GM21723 (cell line): ENCODE measurements at regions not wholly inside any gene's neighbourhood (a gene's known extent, or its start where the extent isn't known, plus 50 kb on each side); places are given as distances from the start of the nearest gene placed in this dataset.
"Not testable (repeated sequence)": the region's sequence is repeated elsewhere in the genome, so short reads cannot be mapped to it uniquely, and the experiment has no call there.

Source experiments
- ATAC-seq: cut with Tn5 transposase; IDR thresholded peaks from one replicate; pipeline ENCODE4 v1.9.1; 2021; ENCODE audit warnings: mild to moderate bottlenecking, moderate library complexity; ENCODE audit not compliant: unreplicated experiment

DNA sequence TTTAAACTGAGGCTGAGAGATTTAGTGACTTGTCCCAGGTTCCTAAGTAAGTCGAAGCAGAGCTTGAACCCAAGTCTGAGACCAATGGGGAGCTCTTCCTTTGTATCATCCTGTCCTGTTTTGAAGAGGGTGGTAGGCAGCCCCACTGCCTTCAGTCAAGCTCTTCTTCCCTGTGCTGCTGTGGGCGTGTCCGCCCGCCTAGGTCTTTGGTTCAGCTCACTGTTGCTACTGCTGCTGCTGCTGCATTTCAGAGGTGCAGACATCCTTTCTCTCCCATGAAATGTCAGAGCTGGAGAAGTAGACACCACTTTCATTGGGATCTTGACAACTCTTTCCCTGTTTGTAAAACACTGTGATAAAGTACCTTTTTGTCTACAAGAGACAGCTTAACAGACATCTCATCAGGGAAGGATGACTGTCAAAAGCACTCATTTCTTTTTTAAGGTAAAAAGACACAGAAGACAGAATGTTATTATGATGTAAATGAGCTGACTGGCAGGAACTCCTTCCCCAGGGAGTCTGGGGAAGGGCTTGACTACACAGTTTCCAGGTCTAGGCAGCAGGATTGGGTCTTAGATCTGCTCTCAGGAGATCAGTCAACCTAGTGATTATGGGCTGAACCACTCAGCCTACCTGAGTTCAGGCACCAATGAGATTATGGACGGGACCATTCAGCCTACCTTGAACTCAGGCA lies 91.7 kb upstream of the TRIB2 start:
- no peak for ATAC-seq

DNA sequence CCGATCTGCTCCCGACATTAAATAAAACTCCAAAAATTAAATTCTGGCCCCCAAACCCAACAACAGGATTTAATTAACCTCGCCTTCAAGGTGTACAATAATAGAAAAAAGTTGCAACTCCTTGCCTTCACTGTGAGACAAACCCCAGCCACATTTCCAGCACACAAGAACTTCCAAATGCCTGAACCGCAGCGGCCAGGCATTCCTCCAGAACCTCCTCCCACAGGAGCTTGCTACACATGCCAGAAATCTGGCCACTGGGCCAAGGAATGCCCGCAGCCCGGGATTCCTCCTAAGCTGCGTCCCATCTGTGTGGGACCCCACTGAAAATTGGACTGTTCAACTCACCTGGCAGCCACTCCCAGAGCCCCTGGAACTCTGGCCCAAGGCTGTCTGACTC lies 88.2 kb upstream of the TRIB2 start:
- ATAC-seq, result not testable (repeated sequence)

DNA sequence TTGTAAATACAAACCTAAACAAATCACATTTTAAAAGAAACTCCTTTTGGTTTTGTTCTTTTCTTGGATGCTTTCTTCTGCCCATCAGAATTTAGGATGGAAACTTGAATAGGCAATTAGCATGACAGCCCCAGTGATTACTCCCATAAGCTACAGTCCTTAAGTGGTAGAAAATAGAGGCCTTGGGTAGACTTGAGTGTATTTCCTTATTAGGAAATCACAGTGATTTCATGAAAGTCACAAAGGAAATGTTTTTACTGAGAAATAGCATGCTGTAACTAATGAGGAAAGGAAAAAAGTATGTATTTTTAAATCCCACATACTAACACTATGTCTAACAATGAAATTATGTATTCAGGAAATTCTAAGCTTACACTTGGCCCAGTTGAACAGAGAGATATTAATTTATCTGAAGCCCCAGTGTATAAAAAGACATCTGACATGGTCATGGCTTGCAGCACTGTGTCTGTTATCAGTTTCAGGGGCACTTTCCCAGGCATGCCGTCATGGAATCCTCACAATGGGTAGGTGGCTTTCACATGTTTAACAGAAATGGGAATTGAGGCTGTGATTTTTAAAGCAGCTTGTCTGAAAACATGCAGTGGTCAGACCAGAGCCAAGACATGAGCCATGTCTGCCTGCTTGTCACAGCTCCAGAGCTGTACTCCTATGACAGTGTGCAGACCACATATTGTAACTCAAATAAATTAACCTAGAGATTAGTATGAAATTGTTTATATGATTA lies 79.7 kb upstream of the TRIB2 start:
- ATAC-seq, result no peak

DNA sequence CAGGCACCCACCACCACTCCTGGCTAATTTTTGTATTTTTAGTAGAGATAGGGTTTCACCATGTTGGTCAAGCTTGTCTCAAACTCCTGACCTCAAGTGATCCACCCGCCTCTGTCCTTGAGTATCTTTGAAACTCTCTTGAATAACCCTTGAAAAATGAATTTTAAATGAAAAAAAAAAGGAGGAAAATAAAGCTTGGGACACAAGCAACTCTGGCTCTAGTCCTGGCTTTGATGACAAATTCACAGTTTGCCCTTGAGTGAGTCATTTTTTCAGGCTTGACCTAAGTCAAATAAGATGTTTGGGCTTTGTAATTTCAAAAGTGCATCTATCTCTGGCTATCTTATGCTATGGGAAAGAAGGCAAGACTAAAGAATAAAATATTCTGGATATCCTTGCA lies 79.0 kb upstream of the TRIB2 start:
- no peak for ATAC-seq

DNA sequence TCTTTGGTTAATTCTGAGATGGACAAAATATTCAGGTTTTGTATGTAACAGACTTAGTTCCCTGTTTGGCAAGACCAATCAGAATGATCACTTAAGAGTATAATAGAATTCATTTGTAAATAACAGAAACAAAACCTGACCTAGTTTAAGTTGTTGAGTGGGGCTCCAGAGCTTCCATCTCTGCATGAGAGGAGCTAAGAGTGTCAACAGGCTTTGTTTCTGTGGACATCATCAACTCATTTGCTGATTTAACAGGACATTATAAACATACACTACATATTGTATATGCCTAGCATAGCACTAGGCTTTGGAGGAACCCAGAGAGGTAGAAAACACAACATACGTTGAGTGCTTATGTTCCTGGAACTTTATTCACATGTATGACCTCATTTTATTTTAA lies 75.3 kb upstream of the TRIB2 start:
- no peak for ATAC-seq

DNA sequence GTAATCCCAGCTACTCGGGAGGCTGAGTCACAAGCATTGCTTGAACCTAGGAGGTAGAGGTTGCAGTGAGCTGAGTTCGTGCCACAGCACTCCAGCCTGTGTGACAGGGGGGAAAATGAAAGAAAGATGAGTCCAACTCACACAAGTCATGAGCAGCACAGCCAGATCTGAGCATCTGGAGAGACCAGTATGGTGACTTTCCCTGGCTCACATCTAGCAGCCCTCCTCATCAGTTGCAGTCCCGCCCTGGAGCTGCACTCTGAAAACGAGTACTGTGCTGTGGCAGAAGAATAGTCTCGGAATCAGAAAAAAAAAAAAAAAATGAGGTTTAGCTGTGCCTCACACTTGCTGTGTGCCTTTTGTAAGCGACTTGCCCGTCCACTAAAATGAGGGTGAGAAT lies 74.4 kb upstream of the TRIB2 start:
- ATAC-seq, result no peak

DNA sequence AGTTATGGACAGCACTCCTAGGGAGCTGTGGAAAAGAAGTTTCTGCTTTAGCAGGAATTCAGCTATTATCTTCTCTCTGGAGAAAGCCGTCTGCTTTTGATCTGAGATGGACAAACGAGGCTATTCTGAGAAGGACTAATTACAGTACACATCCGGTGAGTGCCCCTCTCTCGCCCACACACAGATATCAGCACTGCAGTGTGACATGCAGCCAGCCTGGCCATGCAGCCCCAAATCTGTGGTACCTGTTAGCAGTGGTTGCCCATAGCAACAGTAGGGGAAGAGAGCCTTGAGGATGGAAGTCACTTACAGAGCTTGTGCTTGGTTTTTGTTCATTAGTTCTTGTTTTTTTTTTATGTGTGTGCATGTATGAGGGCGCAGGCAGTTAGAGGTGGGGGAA lies 73.9 kb upstream of the TRIB2 start:
- ATAC-seq, result no peak

DNA sequence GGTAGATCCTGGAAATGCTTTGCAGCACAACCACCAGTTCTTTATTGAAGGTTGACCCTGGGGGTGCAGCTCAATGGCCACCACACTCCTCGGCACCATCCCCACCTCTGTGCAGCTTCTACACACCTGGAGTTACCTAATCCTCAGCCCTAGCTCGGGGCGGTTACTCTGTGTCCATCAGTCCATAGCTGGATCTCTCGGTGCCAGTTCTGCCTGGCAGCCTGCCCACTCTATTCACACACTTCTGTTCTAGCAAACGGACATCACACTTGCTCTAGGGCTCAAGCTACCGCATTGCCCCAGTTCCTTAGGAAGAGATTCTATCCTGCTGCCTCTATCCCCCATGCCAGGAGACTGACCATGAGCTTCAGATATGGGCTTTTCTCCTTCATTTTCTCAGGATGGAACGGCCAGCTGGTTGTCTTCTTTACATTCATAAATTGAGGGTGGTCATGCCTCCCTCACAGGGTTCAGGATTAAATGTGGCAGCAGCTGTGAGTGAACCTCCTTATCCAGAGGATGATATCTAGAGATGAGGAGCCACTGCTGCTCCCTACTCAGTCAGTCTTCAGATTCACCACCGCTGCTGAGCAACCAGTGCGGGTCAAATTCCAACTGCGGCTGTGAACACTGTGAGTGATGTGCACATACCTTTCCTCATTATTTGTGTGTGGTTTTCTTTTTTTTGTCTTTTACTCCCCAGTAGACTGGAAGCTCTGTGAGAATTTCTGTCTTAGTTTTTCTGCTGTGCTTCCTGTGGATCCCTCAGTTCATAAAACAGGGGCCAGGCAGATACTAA lies 66.9 kb upstream of the TRIB2 start:
- no peak for ATAC-seq

DNA sequence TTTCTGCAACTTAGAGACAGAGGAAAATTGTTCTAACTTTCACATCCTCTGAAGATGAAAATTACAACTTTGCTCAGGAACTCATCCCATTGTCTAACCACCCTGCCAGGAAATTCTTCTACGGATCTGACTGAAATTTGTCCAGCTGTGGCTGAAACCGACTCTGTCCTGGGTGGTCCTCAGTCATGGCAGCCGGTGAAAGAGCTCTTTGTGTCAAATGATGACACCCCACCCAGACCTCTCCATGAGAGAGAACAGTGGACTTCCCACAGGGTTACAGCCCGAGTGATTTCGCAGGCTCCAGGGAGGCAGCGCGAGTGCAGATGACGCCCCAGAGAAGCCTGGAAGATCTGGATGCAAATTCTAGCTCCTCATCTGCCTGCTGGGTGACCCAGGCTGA lies 65.1 kb upstream of the TRIB2 start:
- no peak for ATAC-seq

DNA sequence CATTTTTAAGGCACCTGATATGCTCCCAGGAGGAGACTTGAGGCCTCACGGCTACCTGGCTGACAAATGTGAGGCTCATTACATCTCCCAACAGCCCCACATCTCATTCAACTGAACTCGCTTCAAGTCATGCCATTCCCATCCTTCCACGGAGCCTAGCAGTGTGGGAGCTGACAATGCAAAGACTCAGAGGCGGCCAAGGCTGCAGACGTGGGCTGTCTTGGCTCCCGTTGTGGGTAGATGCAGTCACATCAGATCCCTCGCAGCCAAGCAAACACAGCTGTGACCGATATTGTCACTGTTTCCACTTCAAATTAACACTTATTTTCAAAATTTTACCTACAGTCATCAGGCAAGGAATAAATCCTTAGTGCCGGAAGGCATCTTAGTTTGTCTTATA lies 64.0 kb upstream of the TRIB2 start:
- ATAC-seq, result no peak

DNA sequence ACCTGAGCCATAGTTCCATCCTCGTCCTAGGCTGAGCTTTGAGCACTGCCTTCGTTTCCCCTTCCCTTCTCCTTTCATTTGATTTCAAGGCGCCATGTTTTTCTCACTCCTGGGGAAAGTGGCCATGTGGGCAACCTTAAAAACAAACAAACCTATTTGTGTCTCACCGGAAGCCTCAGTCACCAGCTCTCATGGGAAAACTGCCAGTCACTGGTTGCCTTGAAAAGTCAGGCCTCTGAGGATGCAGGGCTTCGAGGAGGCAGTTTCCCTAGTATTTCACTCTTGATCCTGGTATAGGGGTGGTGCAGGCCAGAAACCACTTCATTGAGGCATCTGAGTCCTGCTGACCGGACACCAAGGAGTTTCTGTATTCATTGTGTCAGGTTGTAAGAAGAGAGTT lies 59.2 kb upstream of the TRIB2 start:
- ATAC-seq, result no peak

DNA sequence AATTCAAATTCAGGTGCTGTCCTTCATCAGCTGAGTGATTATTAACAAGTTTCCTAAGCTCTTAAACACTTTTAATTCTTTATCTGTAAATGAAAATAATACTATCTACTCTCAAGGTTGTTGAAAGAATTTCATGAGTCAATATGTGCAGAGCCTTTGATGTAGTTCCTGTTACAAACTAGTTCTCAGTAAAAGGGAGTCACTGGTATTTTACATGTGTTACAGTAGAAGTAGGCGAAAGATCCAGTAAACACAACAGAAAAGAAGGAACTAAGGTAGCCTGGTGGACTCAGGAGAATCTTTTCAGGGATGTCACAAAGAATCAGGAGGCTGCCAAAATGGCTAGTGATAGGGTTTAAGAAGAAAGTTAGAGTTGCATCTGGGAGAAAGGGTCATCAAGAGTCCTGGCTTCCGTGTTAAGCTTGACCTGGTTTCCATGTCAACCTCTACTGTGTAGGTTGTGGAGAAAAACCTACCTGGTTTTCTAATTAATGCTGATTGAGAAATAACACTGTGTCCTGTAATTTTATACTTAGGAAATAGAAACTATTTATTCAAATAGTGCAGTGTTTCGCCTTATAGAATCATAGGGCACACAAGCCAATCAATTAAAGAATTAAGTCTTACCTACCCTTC lies 58.3 kb upstream of the TRIB2 start:
- ATAC-seq, result no peak

DNA sequence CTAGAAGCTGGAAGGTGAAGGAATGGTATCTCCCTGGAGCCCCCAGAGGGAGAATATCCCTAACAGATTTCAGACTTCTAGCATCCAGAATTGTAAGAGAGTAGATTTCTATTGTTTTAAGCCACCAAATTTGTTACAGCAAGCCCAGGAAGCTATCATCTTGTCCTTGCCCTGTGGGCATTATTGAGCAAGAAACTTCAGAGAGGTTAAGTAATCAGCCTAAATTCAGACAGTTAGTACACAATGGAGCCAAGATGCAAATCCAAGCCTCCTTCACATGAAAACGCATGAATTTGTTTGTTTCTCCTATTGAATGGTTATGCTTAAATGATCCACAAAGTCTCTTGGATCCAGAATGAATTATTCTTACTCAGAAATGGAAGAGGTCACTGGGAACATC lies 55.2 kb upstream of the TRIB2 start:
- ATAC-seq, result no peak

DNA sequence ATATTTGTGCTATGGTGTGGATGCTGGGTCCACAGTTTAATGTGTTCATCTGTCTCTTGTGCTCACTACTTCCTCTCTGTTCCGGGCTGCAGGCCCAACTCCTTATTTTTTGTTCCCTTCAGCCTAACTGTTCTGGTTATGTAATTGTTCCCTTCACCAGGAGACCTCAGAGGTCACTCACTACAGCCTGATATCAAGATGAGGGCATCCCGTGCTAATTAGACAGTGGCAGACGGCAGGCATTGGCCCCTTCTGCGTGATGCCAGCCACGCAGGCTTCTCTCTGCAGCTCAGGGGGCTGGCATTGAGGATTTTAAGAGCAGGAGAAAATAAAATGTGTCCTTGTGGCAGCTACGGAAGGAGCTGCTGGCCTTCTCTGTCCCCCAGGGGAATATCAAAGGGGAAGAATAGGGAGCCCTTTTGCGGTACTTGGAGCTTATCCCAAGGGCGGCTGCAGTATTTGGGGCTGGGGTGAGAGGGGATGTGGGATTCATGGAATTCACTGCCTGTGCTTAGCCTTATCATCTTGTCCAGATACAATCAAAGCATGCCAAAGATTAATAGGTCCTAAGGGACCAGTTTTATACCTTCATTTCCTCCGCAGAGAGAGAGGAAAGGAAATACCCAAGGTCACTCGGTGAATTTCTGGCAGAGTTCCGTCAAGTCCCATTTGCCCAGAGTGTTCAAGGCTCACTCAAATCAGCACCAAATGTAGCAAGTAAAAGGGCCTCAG lies 53.3 kb upstream of the TRIB2 start:
- ATAC-seq, result no peak

DNA sequence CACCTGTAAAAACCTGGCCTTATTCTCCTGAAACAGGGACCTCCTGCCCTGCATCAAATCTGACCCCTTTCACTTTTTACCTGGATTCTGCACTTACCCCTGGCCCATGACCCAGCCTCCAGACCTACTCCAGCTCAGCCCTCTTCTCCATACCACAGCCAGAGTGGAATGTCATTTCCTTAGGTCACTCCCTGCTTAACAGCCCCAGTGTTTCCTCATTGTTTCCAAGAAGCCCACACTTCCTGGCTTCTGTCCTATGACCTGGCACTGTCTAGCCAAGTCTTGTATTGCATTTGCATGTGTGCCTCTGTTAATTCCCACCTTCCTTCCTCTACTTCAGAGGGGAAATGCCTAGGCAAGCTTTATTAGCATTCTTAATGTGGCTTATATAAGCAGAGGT lies 51.4 kb upstream of the TRIB2 start:
- no peak for ATAC-seq

DNA sequence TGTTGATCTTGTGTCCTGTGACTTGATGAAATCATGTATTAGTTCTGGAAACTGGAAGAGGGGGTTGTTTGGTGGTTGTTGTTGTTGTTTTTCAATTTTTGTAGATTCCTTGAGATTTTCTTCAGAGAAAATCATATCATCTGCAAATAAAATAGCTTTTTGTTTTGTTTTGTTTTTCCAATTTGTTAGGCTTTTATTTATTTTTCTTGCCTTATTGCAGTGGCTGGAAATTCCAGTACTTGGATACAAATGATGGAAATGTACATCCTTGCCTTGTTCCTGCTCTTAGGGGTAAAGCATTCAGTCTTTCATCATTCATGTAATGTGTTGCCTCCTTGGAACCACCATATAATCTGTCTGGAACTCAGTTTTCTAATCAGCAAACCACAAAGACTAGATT lies 50.3 kb upstream of the TRIB2 start:
- no peak for ATAC-seq
